ENCODE measurements at regions not wholly inside any gene's neighbourhood (a gene's known extent, or its start where the extent isn't known, plus 50 kb on each side); places are given as distances from the start of the nearest gene placed in this dataset.

DNA sequence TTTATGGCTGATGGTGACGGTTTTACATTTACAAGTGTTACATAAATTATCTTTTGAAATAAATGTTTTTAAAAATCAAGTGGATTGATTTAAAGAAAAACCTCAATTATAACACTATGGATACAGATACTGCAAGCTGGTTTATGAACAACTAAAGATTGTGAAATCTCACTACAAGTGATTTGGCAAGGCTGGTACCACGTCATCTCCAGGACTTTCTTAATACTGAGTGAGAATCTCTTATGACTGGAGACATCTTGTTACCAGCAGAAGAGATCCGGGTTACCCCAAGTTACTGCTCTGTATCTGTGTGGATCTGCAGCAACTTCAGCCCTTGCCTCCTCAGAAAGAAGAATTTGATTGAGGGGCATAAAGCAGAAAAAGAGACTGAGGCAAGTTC, 452.9 kb downstream of the MN1 start:
- no peak for DNase-seq (ENCODE audit: low spot score)

DNA sequence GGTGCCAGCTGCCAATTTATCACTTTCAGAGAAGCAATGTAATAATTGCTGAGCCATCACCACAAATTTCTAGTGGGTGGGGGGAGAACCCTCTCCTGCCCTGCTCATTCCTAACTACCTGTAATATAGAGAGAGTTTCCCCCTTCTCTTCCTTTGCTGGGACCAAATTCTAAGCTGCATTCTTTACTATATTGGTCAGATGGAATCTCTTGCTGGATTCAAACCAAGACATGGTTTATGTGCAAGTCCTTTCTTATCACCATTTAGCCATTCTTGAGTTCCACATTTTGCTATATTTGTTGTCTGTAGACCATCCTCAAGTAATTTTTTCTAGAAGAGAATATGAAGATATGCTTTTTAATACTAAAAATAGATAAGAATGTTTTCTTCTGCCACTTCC, 452.1 kb downstream of the MN1 start:
- DNase-seq (ENCODE audit: low spot score) = no peak

DNA sequence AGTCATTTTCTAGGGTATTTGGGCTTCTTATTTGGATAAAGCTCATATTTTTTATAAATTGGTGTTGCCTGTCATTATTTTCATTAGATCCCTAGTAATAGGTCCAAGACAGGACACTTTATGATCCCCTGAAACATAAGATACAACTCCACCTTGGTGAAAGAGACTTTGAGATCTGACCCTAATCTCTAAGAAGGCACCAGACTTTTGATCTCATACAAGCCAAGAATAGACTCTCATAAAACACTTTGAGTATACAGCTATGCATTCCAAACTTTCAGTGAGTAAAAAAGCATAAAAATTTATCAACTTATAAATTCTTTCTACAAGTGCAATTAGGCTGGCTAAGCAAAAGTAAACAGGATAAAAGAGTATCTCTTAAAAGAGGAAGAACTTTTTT, 451.2 kb downstream of the MN1 start:
- DNase-seq (ENCODE audit: low spot score) = no peak

- DNase-seq (ENCODE audit: low spot score) = no peak
Observed at GRCh38 chr22:27352426-27352825, 449.1 kb downstream of the MN1 start.

GRCh38 chr22:27358096-27358870, 443.3 kb downstream of the MN1 start:
- DNase-seq (ENCODE audit: low spot score) = no peak

- no peak for DNase-seq (ENCODE audit: low spot score)
Observed at GRCh38 chr22:27370269-27370668, 431.3 kb downstream of the MN1 start.

DNA sequence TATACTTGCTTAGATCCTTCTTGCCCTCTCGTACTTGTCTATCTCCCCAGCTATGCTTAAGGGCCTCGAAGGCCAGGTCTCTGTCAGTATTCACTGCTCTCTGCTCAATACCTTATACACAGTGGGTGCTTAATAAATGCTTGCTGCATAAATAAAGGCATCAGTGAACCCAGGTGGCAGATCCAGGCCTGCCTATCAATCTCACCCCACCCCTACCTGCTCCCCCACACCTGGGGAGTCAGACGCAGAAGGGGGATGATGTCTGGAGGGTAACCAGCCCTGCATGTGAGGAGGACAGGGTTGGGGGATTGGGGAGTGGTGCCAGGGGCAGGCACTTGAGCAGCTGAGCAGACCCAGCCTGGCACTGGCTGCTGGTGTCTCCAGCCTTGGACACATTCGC, 430.6 kb downstream of the MN1 start:
- DNase-seq (ENCODE audit: low spot score) = no peak

DNA sequence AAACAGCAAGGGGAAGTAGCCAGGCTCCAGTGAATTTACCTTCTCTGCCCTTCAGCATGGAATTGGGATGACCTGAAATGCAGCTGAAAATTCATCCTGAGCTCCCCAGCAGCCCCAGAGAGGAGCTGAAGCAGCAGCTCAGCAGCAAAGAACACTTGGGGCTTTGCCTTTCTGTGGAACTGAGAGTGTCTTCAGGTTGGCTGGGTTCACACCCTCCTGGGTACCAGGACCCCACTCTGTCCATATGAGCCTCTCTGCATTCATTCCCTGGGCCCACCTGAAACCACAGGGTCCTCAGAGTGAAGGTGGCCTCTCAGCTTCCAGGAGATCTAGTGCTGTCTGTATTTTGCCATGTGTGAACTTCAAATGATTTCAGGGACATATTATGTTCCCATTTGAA, 429.2 kb downstream of the MN1 start:
- no peak for DNase-seq (ENCODE audit: low spot score)

GRCh38 chr22:27372969-27373670, 428.4 kb downstream of the MN1 start:
- DNase-seq (ENCODE audit: low spot score) = no peak

DNA sequence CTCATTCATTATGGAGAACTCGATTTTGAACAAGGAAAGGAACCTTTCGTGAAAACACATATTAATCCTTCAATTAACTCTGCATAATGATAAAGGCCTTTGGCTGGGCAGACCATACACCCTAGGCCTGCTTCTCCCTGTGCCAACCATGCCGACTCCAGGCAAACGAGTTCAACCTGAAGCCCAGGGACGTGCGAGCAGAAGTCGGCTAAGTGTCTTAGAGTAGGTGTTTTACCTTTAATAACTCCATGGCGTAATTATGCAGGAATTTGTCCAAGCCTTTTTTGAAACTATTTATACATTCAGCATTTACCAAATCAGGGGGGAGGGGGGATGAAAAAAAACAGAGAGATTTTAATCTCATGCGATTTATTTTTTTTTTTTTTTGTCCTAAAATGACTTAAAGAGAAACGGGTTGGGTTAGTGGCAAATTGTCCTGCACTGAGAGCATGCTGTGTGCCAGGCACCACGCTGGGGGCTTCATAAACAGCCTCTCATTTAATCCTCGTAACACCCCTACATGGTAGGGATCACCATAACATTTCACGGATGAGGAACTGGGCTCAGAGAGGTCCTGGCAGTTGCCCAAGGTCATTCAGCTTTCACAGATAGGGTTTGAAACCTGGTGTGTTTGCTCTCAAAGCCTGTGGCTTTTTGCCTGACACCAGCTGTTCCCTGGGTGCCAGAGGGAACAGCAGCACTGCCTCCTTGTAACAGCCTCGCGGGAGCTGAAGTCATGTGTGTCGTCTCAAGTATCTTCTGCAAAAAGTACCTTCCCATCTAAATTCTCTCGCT, 423.9 kb downstream of the MN1 start:
- DNase-seq (ENCODE audit: low spot score) = no peak

DNA sequence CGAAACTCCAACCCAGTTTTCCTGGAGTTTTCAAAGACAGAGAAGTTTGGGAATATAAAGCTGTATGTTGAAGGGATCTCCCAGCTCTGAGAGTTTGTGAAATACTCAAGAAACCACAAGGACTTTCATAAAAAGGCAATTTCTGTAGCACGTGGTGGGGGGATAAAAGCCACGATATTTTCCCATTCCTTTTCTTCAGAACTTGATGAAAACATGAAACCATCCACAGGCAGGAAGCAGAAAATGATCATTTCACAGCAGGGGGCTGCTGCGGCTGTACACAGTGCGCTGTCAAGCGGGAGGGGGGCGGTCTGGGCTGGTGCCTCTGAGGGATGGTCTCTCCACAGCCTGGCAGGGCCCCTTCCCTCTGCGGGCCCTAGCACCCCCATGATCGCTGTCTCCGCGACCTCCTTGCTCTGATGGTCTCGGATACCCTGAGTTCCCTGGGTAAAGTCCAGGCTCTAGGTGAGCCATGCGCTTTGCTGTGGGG, 423.2 kb downstream of the MN1 start:
- DNase-seq (ENCODE audit: low spot score) = no peak

DNA sequence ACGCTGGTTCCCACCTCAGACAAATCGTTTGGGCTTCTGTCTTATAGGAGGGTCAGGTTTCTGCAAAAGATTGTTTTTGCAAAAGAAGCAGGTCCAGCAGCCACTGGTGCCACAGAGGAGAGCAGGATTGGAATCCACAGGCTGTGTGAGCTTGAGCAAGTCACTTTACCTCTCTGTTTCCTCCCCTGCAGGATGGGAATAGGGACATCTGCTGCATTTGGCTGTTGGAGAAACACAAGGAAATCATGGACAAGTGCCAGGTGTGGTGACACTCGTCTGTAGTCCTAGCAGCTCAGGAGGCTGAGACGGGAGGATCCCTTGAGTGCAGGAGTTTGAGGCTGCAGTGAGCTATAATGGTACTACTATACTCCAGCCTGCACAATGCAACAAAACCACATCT, 422.6 kb downstream of the MN1 start:
- no peak for DNase-seq (ENCODE audit: low spot score)

- DNase-seq (ENCODE audit: low spot score) = no peak
Observed at GRCh38 chr22:27380855-27381254, 420.7 kb downstream of the MN1 start.

DNA sequence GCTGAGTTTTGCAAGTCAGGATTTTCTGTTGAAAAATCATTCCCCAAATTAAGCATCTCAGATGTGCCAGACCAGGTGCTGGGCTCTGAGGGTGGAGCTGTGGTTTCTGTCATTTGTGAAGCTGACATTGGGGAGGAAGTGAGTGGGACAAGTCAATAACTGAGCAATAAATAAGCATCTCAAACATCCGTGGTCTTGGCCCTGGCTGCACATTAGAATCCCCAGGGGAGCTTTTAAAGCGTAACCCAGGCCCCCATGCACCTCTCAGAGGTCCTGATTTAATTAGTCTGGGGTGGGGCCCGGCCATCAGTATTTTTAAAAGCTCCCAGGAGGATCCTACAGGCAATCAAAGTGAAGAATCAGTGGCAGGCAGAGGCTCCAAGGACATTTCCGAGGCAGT, 420.0 kb downstream of the MN1 start:
- DNase-seq (ENCODE audit: low spot score) = no peak

DNA sequence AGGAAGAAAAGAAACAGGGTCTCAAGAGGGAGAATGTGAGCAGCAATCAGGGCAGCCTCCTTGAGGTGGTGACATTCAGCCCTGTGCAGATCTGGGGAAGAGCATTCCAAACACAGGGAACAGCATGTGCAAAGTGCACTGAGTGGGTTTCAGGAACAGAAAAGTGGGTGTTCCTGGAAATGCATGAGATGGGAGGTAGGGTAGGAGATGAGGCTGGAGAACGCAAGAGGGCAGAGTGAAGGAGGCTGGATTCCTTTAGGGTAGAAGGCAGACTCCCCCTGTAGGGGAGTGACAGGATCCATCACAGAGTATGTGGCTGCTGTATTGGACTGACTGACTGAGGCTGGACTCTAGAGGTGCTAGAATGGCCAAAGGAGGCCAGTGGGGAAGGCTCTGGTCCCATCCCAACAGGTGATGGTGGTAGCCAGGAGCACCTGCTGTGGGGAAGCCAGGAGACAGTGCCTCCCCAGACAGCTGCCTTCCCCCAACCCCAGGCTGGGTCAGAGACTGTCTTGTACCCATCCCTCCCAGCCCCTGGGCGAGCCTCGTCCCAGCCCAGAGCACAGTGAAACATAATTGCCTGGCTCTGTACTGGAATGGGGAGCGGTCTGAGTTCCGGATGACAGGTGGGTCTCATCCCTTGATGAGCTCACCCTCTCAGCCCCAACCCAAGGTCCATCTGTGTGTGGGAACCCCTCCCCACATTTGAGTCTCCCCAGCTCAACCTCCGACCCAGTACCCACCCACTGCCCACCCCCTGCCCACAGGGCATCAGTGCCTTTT, 419.4 kb downstream of the MN1 start:
- no peak for DNase-seq (ENCODE audit: low spot score)

DNA sequence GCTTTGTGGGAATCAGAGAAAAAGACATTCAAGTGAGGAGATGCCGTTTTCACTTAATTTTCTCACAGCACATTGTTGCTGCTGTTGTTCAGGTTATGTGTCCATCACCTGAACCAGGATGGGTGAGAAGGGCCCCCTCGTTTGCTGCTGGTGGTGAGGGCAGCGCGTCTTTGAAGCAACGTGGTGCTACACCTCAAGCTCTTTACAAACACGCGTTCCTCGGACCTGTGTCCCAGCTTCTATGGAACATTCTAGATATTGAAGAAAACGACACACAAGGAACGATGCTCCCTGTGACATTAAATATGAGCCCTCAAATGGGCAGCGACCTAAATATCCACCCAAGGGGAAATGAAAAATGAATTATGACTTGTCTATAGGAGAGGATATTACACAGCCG, 418.6 kb downstream of the MN1 start:
- no peak for DNase-seq (ENCODE audit: low spot score)

- no peak for DNase-seq (ENCODE audit: low spot score)
Observed at GRCh38 chr22:27383896-27384295, 417.7 kb downstream of the MN1 start.

DNA sequence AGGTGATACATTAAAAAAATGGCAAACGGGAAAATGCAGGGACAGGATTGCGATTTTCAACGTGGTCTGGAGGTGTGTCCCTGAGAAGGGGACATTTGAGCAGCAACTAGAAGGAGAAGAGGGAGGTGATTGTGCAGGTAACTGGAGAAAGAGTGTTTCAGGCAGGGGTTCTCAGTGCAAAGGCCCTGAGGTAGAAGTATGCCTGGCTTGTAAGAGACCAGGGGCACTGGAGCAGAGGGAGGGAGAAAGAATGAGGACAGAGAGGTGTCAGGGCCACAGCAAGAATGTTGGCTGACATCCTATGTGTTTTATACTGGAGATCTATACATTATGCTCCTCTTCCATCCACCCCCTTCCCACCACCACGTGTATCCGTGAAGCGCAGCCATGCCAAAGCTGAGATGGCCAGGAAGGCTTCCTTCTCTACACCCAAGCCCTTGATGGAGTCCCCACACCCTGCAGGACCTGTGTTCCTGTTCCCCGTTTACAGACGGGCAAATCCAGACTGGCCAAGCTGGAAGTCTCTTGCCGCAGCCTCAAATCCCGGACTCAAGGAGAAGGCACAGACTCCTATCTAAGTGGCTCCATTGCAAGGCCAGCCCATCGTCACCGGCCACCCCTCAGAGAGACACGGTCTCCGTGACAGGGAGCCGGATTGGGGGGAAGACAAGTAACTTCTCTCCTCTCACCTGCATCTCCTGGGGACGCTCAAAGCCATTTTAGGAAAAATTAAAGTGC, 416.1 kb downstream of the MN1 start:
- DNase-seq (ENCODE audit: low spot score) = no peak

GRCh38 chr22:27386186-27386585, 415.4 kb downstream of the MN1 start:
- no peak for DNase-seq (ENCODE audit: low spot score)

GRCh38 chr22:27387561-27387960, 414.0 kb downstream of the MN1 start:
- DNase-seq (ENCODE audit: low spot score) = no peak

DNA sequence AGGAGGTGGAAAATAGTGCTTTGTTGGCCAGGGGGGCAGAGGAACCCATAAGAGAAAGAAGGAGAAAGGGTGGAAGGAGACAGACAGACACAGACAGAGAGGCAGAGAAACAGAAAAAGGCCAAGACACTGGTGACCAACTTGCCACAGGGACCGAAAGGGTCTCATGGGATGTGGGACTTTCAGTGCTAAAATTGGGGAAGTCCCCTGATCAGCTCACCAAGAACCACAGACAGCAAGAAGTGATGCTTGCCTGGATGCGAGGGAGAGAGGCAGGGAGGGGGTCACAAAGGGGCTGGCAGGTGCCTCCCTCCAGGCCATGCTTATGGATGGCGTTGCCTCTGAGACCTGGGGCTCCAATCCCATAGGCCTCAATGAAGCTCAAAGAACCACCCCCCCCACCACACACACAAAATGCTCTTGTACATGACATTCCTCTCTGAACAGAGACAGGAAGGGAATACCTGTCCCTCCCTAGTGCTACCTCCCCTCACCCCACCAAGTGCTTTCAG, 413.4 kb downstream of the MN1 start:
- DNase-seq (ENCODE audit: low spot score) = no peak
